SW480 (cell line): ENCODE measurements at regions not wholly inside any gene's neighbourhood (a gene's known extent, or its start where the extent isn't known, plus 50 kb on each side); places are given as distances from the start of the nearest gene placed in this dataset.

ENCODE experiments used
- DNase-seq: peaks from one replicate; pipeline ENCODE4 v3.0.0-alpha.2; 2016; ENCODE audit warnings: low spot score

DNA sequence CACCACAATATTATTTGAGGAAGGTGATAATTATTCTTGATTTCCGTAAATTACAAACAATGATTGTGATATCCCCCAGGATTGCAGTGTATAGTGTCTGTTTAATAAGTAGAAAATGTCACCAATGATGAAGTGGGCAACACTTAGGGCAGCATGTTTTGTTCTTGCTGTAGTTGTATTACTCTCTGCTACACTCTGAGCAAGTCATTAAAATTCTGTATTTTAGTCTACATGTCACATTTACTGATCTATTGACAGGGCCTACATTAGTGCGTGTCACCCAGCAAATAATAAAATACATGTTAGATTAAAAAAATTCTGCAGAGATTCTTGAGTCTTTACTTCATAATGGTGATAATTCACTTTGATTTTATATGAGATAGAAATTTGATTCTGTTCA, 247.6 kb downstream of the TMX3 start:
- DNase-seq = no peak

DNA sequence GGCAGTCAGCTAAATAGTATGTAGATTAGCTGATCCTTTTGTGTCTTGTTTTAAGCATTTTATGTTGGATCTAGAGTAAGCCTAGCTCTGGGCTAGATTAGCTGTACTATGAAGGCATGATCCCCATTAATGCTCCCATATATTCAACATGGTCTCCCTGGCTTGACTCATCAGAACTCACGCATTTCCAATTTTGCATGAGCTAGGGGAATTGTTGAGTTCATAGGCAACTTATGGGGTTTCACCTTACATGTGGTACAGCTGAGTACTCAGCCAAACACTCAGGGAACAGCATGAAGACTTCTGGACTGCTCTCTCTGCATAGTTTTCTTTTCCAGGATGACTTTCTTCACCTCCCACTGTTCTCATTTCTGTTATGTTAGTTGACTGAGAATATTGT, 248.2 kb downstream of the TMX3 start:
- DNase-seq = no peak

DNA sequence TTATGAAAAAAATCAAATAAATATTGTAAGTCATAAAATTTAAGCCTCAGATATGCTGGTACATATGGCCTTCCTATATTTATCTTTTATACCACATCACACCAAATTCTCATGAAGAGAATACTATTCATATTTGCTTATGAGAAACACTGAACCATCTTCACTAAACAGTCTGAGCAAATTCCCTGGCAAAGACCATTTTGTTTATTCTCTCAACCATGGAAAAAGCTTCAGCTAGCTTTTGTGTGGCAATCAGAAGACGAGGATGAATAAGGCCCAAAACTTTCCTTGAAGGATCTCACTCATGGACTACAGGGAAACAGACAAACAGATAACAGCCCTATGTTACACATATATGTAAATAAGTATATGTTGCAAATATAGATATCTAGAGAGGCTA, 252.1 kb downstream of the TMX3 start:
- DNase-seq = no peak

DNA sequence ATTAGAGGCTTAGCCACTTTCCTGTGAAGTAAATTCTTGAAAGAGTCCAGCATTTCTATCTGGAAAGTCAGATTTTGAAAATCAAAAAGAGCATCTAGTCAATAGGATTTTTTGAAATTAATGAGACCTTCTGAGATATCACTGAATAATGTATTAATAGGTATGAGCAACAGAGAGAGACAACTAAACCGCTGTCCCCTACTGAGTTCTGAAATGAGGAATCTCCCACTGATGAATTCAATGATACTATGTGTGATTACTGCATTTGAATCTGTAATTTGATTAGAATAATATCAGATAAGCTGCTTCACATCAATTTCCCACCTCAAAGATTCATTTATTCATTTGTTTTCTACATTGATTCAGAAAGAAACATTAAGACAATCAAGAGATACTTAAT, 252.8 kb downstream of the TMX3 start:
- DNase-seq = no peak

DNA sequence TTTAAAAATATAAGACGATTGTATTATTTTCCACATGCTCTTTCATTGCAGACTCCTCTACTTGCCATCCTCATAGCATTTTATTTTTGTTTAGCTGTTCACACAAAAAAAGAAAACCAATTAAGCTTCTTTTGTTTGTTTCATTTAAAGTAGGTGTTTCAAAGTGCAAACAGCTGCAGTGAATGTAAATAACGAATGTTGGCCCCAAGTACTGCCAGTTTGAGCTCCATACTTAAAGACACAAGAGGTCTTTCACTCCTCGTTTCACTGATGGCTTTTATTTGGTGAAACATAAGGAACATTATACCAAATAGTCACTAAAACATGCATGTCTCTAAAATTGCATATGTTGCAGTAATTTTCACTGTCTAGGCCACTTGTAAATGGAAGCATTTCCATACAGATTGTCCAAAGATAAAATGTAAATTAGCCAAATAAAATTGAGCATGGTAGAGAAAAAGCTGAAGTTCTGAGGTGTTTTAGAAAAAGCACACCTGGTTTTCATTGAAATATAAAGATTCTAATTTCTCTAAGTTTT, 253.4 kb downstream of the TMX3 start:
- DNase-seq = no peak

DNA sequence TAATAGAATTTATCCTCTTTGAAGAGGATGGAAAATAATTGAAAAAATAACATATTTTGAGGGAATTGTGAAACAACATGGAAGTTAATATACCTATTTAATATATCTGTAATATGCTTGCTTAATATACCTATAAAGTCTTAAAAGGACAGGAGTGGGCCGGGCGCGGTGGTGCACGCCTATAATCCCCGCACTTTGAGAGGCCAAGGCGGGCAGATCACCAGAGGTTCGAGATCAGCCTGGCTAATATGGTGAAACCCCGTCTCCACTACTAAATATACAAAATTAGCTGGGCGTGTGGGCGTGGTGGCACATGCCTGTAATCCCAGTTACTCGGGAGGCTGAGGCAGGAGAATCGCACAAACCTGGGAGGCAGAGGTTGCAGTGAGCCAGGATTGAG, 254.9 kb downstream of the TMX3 start:
- DNase-seq = no peak

DNA sequence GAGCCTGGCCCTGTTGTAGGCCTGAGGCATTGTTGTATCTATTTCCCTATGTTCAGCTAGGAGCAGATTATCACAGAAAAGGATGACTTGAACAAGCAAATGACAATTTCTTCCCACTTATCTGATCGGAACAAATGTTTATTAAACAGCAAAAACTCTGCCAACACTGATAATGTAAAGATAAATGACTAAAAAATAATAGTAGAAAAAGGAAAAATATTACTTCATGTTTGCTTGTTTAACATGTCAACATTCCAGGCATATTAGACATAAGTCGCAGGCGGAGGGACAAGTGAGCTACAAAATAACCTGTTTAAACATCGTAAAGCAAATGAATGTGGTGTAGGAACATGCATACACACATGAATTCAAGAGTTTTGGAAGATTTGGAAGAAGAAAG, 257.9 kb downstream of the TMX3 start:
- DNase-seq = no peak

DNA sequence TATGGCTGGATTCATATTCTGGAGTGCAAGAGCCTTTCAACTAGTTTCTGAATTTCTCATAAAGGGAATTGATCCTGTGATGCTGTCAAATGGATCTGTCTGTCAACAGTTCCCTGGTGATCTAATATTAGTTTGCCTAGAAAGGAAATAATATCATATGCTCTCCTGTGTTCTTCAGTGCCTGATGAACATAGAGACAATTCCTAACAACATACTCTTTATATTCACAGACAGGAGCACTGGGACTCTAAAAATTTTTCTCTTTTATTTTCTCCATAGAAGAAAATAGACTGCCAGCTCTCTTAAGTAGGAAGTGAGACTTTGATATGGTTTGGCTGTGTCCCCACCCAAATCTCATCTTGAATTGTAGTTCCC, 259.7 kb downstream of the TMX3 start:
- DNase-seq = no peak

DNA sequence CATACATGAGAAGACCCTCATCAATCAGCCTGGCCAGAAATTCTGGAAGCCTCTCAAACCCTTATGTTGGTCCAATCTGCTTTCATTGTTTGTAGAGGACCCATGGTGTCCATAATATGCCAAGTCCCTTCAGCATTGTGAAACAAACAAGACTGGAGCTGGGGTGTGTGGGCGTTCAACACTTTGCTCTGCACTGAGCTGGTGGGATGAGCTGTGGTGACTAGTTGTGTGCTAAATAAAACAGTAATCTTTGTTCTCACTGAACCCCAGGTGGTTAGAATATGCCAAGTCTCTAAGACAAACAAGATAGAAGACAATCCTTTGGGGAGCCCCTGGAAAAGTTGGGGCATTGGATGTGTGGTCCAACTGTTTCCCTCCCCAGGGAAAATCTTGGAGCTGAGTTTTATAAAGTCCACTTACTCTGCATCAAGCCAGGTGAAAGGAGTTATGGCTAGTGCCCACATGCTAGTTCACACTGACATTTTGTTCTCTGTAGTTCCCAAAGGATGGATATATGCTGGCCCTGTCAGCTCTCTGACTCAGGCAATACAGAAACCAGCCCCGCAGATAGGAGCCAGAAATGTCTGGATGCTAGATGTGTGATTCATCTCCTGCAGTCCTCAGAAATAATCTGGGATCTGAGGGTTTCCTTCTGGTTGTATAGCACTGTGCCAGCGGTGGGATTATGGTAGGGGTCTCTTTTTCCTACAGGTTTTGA, 260.2 kb downstream of the TMX3 start:
- DNase-seq = no peak

DNA sequence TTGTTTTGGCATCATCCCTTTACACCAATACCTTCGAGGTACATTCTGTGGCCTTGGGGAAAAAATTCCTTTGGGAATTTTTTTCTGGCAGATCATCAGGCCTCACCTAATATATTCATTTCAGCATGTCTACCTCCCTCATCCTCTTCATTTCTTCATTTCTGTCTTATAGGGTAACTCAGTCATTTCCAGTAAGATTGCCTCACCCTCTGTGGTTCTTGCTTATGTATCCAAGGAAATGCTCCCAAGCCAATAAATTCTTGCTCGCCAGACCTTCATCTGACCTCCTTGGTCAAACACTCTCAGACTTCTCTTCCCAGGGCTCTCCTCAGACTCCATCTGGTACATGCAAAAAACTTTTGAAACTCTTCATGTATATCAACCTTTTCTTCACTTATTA, 265.6 kb downstream of the TMX3 start:
- no peak for DNase-seq

DNA sequence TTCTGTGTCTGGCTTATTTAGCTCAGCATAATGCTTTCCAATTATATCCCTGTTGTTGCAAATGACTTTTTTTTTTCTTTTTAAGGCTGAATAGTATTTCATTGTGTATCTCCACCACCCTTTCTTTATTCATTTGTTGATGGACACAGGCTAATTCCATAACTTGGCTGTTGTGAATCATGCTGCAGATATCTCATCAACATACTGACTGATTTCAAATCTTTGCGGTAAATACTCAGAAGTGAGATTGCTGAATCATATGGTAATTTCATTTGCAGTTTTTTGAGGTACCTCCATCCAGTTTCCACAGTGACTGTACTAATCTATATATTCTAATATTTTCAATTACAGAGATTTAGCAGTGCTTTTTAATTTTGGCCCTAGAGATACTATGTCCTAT, 266.2 kb downstream of the TMX3 start:
- no peak for DNase-seq

DNA sequence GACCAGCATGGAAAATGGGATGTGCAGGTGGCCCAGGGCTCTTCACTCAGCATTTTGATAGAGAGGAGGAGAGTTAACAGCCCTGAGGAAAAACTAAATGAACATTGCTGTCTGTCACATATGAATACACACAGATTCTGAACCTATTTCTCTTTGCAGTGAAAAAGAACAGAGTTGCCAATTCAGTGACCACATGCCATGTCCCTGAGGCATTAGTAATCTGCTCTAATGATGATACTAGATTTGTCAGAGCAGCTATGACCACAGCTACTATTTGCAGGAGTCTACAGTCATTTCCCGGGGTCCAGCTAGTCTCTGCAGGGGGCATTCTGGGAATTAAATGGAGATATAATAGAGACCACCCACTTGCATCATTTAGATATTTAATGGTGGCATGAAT, 267.6 kb downstream of the TMX3 start:
- DNase-seq = no peak

DNA sequence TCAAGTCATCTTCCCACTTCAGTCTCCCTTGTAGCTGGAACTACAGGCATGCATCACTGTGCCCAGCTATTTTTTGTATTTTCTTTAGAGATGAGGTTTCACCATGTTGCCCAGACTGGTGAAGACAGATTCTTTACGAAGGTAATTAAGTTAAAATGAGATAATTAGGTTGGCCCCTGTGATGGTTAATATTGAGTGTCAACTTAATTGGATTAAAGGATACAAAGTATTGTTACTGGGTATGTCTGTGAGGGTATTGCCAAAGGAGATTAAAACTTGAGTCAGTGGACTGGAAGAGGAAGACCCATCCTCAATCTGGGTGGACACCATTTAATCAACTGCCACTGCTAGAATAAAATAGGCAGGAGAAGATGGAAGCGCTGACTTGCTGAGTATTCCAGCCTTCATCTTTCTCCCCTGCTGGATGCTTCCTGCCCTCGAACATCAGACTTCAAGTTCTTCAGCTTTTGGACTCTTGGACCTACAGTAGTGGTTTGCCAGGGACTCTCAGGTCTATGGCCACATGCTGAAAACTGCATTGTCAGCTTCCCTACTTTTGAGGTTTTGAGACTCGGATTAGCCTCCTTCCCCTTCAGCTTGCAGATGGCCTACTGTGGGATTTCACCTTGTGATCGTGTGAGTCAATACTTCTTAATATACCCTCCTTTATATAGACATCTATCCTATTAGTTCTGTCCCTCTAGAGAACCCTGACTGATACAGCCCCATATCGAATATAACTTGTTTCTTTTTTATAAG, 269.1 kb downstream of the TMX3 start:
- DNase-seq = no peak

DNA sequence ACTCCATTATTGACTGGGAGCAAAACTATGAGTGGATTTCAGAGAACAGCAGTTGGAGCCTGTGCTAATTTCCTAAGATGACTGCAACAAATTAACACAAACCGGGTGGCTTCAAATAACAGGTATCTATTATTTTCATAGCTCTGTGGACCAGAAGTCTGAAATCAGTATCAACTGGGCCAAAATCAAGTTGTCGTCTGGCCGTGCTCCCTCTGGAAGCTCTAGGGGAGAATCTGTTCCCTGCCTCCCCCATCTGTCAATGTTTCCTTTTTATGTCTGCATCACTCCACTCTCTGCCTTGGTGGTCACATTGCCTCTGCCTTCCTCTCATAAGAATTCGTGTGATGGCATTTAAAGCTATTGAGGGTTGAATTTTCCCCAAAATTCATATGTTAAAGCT, 269.8 kb downstream of the TMX3 start:
- DNase-seq = no peak

DNA sequence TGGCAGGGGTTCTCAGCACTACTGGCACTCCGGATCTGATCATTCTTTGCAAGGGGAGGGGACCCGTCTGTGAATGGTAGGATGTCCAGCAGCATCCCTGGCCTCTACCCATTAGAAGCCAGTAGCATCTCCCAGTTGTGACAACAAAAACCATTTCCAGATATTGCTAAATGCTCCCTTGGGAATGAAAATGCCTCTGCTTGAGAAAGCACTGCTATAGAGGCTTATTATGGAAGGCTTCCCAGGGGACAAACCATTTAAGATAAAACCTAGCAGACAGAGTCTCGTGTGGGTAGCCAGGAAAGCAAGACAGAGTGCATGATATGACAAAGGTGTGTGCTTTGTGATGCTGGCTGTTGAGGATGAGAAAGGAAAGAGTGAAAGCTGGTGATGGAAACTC, 273.7 kb downstream of the TMX3 start:
- DNase-seq = no peak

DNA sequence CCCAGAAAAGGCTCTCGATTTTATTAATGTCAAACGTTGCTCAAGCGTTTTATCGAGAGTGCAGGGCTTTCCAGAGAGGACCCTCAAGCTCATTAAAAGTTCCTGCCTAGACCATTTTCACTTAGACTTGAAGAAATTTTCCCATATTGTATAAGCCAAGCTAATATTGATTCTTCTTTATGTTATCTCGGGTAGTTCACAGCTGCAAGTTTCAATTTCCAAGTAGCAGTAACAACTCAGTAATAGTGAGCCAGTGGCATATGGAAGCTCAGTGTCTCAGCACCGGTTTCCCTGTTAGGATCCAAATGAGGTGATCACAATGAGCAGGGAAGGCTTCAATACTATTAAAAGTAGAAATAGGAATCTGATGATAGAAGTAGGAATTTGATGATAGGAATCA, 274.5 kb downstream of the TMX3 start:
- DNase-seq = no peak

DNA sequence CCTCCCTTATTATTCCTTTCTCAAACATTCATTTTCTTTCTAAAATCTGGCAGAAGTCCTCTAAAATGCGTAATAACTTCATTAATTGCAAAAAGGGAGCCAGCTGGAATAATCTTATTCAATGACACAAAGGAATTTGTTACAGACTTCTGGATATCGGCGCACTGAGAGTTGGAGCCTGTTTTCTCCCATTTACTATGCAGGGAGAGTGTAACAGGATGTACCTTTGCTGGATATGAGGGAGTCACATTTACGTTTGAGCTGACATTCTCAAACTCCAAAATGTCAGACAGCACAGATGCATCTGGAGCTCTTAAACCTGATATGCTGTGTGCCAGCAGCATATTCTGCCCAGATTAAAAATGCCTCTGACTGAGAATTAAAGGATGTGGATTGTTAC, 275.3 kb downstream of the TMX3 start:
- no peak for DNase-seq

DNA sequence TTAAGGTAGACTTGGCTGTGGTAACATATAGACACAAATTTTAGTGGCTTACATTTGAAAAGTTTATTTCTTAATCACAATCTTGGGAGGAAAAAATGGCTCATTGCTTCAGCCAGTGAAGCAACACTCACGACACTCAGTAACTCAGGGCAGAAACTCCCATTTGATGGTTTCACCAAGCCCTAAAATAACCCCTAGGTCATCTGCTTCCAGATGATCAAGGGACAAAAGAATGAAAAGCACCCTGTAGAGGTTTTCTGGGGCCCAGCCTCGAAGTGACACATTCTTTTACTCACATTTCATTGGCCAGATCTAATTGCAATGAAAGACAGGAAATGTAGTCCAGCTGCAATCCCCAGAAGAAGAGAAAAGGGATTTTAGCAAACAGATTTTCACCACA, 275.9 kb downstream of the TMX3 start:
- peak; percentile 1 for DNase-seq

DNA sequence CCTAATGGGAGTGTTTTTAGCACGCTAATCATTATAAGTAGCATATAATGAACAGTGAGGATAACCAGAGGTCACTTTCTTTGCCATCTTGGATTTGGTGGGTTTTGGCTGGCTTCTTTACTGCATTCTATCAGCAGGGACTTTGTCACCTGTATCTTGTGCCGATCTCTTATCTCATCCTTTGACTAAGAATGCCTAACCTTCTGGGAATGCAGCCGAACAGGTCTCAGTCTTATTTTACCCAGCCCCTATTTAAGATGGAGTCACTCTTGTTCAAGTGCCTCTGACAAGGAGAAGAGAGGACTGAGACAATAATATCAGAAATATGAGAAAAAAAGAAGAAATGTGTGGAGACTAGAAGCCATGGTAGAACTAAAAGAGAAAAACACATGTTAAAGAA, 276.4 kb downstream of the TMX3 start:
- DNase-seq = no peak

DNA sequence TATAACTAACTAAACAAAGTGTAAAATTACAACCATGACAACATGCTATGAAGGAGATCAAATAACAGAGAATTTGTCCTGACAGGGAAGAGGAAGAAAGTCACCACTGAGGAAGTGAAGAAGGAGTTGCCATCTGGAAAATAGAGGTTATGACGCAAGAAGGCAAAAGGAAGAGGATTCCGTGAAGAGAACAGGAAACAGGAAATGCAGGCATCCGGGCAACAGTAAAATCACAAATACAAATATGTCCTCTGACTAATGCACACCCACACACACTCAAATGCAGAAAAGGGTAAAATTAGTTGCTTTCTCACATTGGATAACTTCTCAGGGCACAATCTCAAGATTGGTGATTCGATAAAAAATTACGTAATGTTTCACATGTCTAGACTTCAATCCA, 278.4 kb downstream of the TMX3 start:
- no peak for DNase-seq

DNA sequence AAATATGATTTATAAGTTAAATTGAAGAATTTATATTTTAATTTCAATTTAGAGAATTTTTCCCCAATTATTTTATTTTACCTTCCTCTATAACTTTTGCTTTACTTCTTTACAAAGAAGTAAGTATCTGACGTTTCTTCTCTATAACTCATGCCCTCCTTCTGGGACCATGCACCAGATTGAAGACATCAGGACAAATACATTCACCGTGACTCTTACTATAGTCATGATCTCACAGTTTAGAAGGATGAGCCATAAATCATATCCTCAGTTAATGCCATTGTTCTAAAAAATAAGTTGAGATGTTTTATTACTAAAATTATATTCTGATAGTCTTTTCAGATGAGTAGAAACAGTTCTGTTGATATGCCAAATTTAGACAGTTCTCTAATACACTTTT, 279.3 kb downstream of the TMX3 start:
- no peak for DNase-seq

DNA sequence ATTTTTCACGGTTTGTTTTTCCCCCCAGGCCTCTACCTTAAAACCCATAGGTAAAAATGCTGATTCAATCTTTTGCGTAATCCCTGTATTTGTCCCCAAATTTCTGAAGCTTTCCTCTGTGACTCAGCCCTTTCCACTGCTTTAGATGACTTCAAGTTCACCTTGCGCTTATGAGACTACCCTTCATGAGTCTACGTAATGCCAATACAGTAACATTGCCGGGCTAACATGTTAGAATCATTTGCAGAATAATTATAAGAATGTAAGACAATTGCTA, 283.0 kb downstream of the TMX3 start:
- no peak for DNase-seq

DNA sequence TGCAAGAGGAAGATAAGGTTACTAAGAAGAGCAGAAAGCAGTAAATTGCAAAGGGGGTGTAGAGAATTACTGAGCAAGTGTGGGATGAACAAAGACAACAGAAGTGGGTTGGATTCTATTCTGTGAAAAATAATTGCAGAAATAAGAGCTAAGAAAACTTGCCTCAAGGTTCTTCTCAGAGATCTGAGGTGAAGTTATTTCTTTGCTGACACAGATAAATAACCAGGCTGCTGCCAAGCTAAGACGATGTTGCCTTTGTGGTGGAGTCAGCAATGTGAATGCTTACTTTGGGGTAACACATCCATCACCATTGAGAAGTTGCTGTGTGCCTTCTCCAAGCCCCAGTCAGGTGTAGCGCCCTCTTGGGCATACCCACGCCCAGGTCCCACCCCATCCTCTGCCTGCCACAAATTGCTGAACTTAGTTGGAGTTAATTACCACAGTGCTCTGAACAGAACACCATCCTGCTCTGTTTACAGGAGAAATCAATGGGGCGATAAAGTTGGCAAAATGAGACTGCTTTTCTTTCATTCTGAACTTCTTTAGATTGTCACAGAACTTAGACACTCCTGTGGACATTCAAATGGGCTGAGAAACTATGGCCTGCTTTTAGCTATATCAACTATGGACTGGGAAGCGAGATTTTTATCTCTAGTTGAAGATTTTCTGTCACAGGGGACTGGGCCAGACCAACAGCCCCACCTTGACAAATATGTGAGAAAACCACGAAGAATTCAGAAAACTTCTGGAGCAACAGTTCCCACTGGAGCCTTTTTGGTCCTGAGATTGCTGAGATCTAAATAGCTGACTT, 283.6 kb downstream of the TMX3 start:
- no peak for DNase-seq
